Left colon (tissue), 2 donors: ENCODE measurements at regions not wholly inside any gene's neighbourhood (a gene's known extent, or its start where the extent isn't known, plus 50 kb on each side); places are given as distances from the start of the nearest gene placed in this dataset.
"Not testable (repeated sequence)": the region's sequence is repeated elsewhere in the genome, so short reads cannot be mapped to it uniquely, and the experiment has no call there.

Experiments
- ATAC-seq: fragments of 200-7000 bp; cut with Tn5 transposase; one replicate; pipeline ENCODE4 v1.9.1; 2020; ENCODE audit warnings: mild to moderate bottlenecking, moderate library complexity
- DNase-seq, 2 donors: peaks; one replicate each; pipeline ENCODE4 v3.0.0-alpha.2; 2020
- intact Hi-C, 2 donors: fragments of 100-400 bp; cut with DNase I in 1 of 2; cut with micrococcal nuclease in 1 of 2; formaldehyde crosslinking; loops; one replicate each; pipeline versions ENCODE4 v1.11.2 to v1.14.0; 2022; cut with DNase I, micrococcal nuclease
- donor health status: DM: no; HTN: no; CAD: no.
- donor health status: DM: yes; HTN: yes; CAD: no.

GRCh38 chr22:22753526-22754267, 109.3 kb downstream of the GGTLC2 start:
- DNase-seq (peak; percentile 54 to 78), ATAC-seq (peak; percentile 94)
- intact Hi-C loops, result no loop called here

GRCh38 chr22:22754268-22754657, 109.8 kb downstream of the GGTLC2 start:
- ATAC-seq (no peak), DNase-seq (no peak)
- intact Hi-C loops, result no loop called here

- ATAC-seq (no peak), DNase-seq (no peak)
- intact Hi-C loops, result no loop called here
These were observed 110.8 kb downstream of the GGTLC2 start for GRCh38 chr22:22754961-22755777.

GRCh38 chr22:22755778-22756100, 111.3 kb downstream of the GGTLC2 start:
- intact Hi-C loops, result no loop called here
- DNase-seq (no peak), ATAC-seq (no peak)

- no peak for DNase-seq
- intact Hi-C loops, result no loop called here
- ATAC-seq, result no peak
These were observed 111.7 kb downstream of the GGTLC2 start for GRCh38 chr22:22756109-22756508.

- ATAC-seq, DNase-seq, intact Hi-C loops: not testable (repeated sequence)
These were observed 112.3 kb downstream of the GGTLC2 start for GRCh38 chr22:22756551-22757201.

GRCh38 chr22:22758101-22758807, 113.8 kb downstream of the GGTLC2 start:
- peak; percentile 64 for ATAC-seq
- intact Hi-C loops, DNase-seq: not testable (repeated sequence)

GRCh38 chr22:22759371-22759770, 115.0 kb downstream of the GGTLC2 start:
- DNase-seq (no peak), ATAC-seq (no peak)
- intact Hi-C loops, result no loop called here

- ATAC-seq, result no peak
- intact Hi-C loops, result no loop called here
- DNase-seq, result no peak
These were observed 115.6 kb downstream of the GGTLC2 start for GRCh38 chr22:22759889-22760546.

GRCh38 chr22:22761606-22761962, 117.2 kb downstream of the GGTLC2 start:
- ATAC-seq, result no peak
- DNase-seq, result no peak
- intact Hi-C loops, result no loop called here

- ATAC-seq, result no peak
- intact Hi-C loops, result no loop called here
- DNase-seq, result no peak
These were observed 117.8 kb downstream of the GGTLC2 start for GRCh38 chr22:22761963-22762772.

GRCh38 chr22:22763512-22763911, 119.1 kb downstream of the GGTLC2 start:
- intact Hi-C loops, result no loop called here
- DNase-seq (no peak), ATAC-seq (no peak)

- DNase-seq (no peak), ATAC-seq (no peak)
- intact Hi-C loops, result no loop called here
These were observed 119.7 kb downstream of the GGTLC2 start for GRCh38 chr22:22764085-22764484.

- intact Hi-C loops, result no loop called here
- ATAC-seq (no peak), DNase-seq (no peak)
These were observed 119.6 kb upstream of the IGLL5 start for GRCh38 chr22:22767876-22768602.

GRCh38 chr22:22768885-22769284, 118.7 kb upstream of the IGLL5 start:
- intact Hi-C loops, result no loop called here
- DNase-seq, result no peak
- ATAC-seq, result no peak

GRCh38 chr22:22769434-22770279, 118.0 kb upstream of the IGLL5 start:
- intact Hi-C loops, result no loop called here
- no peak for DNase-seq
- peak; percentile 15 for ATAC-seq
